ENCODE measurements at regions not wholly inside any gene's neighbourhood (a gene's known extent, or its start where the extent isn't known, plus 50 kb on each side); places are given as distances from the start of the nearest gene placed in this dataset.

- intact Hi-C loops (cut with micrococcal nuclease) (no loop called here), dilution Hi-C loops (cut with HindIII; ENCODE audit: low sequenced_read_pairs, unreplicated experiment) (no loop called here), in situ Hi-C loops (cut with MboI; ENCODE audit: low sequenced_read_pairs) (no loop called here)
- ChIA-PET CTCF (no interaction called here), POLR2A (ENCODE audit: unreplicated experiment) (no interaction called here)
- Histone ChIP-seq H3K18ac (ENCODE audit: low read depth, low read length) (no peak overlapping the region), H2AK9ac (replicated peaks; ENCODE audit: low read depth, low read length, poor library complexity) (no peak overlapping the region), H4K20me1 (ENCODE audit: insufficient read depth, low read length) (no peaks in the 10 kb centered on the region), H3K36me3 (ENCODE audit: control insufficient read depth, insufficient read depth, low read length) (no peaks in the 10 kb centered on the region), H2BK15ac (ENCODE audit: low read depth, low read length) (no peak overlapping the region), H3K4me2 (ENCODE audit: low read depth, low read length) (no peak overlapping the region), H2BK120ac (ENCODE audit: low read depth, low read length) (no peak overlapping the region), H4K91ac (ENCODE audit: insufficient read depth, low read depth, low read length) (no peak overlapping the region), H2AFZ (replicated peaks; ENCODE audit: low read length, poor library complexity) (no peak overlapping the region), H3K4me1 (ENCODE audit: control insufficient read depth, insufficient read depth, low read length) (peaks cover 12% of the 10 kb centered on the region), H3K9me1 (ENCODE audit: insufficient read depth, low read length) (peaks cover 5% of the 10 kb centered on the region), H3K56ac (ENCODE audit: extremely low read depth, insufficient read depth, low read length) (no peak overlapping the region), H4K5ac (ENCODE audit: low read depth, low read length) (no peak overlapping the region), H3K9ac (ENCODE audit: low read depth, low read length) (no peak overlapping the region), H2AK5ac (ENCODE audit: low read depth, low read length) (no peak overlapping the region), H3K14ac (replicated peaks; ENCODE audit: low read depth, low read length) (no peak overlapping the region), H3K27me3 (ENCODE audit: control insufficient read depth, insufficient read depth, low read length) (no peaks in the 10 kb centered on the region), H3K4me3 (ENCODE audit: insufficient read depth, low read depth, low read length) (no peak overlapping the region), H2BK20ac (ENCODE audit: low read depth, low read length) (no peak overlapping the region), H3K9me3 (ENCODE audit: control insufficient read depth, insufficient read depth, low read length) (no peaks in the 10 kb centered on the region), H4K8ac (ENCODE audit: low read depth in 2 of 2, low read length in 2 of 2) (no peak overlapping the region), H3K79me1 (ENCODE audit: low read depth in 1 of 2, low read length in 2 of 2) (0 out of 4 replicates have a peak, but pooled peaks cover 0 to 5% of the 10 kb centered on the region in 2 experiments), H3K23ac (ENCODE audit: low read depth, low read length) (no peak overlapping the region), H3K27ac (ENCODE audit: insufficient read depth, low read length) (no peak overlapping the region), H3K4ac (ENCODE audit: low read depth, low read length) (no peak overlapping the region), H2BK5ac (ENCODE audit: low read depth, low read length, poor library complexity, severe bottlenecking) (no peak overlapping the region)
- ATAC-seq (ENCODE audit: low read depth) (no peak), DNase-seq (no peak)
- no CpG with 5 or more reads among the region's 4 CpGs for WGBS, 2 experiments (ENCODE audit: extremely low coverage in 2 of 2, insufficient read length in 1 of 2)
- TF ChIP-seq CTCF (conservative IDR thresholded peaks at IDR 0.05; ENCODE audit: low read depth, low read length) (no peak), CHD1 (IDR thresholded peaks at IDR 0.05; ENCODE audit: low read depth, low read length) (no peak), RFX5 (IDR thresholded peaks at IDR 0.05; ENCODE audit: low read depth, low read length) (no peak), RCOR1 (IDR thresholded peaks at IDR 0.05; ENCODE audit: insufficient replicate concordance, low read length) (no peak), MAZ (IDR thresholded peaks at IDR 0.05; ENCODE audit: borderline replicate concordance, low read depth, low read length) (no peak), FOS (IDR thresholded peaks at IDR 0.05; ENCODE audit: low read depth, low read length) (no peak), POLR2A (IDR thresholded peaks at IDR 0.05; ENCODE audit: low read depth, low read length) (no peak), CEBPB (IDR thresholded peaks at IDR 0.05; ENCODE audit: low read depth, low read length) (no peak), SMC3 (IDR thresholded peaks at IDR 0.05; ENCODE audit: low read depth, low read length) (no peak), MAFK (IDR thresholded peaks at IDR 0.05; ENCODE audit: low read depth, low read length) (no peak), USF2 (IDR thresholded peaks at IDR 0.05; ENCODE audit: low read depth, low read length) (no peak), RAD21 (IDR thresholded peaks at IDR 0.05; ENCODE audit: low read length) (no peak), NFE2L2 (IDR thresholded peaks at IDR 0.05; ENCODE audit: low read depth, low read length) (no peak)
- no TSS peak for BruUV-seq (replicated peaks)
Measured at GRCh38 chr15:38046257-38047051, 112.0 kb downstream of the TMCO5A start.

All from IMR-90 (cell line).